Bronchial epithelial cell (primary cell): ENCODE measurements at regions not wholly inside any gene's neighbourhood (a gene's known extent, or its start where the extent isn't known, plus 50 kb on each side); places are given as distances from the start of the nearest gene placed in this dataset.
"Not testable (repeated sequence)": the region's sequence is repeated elsewhere in the genome, so short reads cannot be mapped to it uniquely, and the experiment has no call there.

Experiments used
- DNase-seq: peaks from one replicate; pipeline ENCODE4 v3.0.0-alpha.2; 2010; ENCODE audit warnings: low read depth
- FAIRE-seq: peaks from 2 replicates; lab custom pipeline; 2011; peaks lifted over from hg19 to GRCh38; lab: Jason Lieb, UNC
- H3K27me3 ChIP-seq: 2 replicates; pipeline ENCODE4 v1.5.1; 2011; ENCODE audit warnings: low read length; ENCODE audit not compliant: control insufficient read depth, insufficient read depth
- H3K36me3 ChIP-seq: 2 replicates; pipeline ENCODE4 v1.5.1; 2011; ENCODE audit warnings: low read length; ENCODE audit not compliant: control insufficient read depth, insufficient read depth
- H3K4me3 ChIP-seq: 2 replicates; pipeline ENCODE4 v1.5.1; 2011; ENCODE audit warnings: mild to moderate bottlenecking, low read depth, low read length, control low read depth
- CTCF ChIP-seq: IDR thresholded peaks from 2 replicates; pipeline ENCODE4 v1.5.1; 2011; ENCODE audit warnings: mild to moderate bottlenecking, moderate library complexity, low read length, control low read depth, inconsistent platforms; ENCODE audit not compliant: insufficient read depth, severe bottlenecking

- Histone ChIP-seq H3K36me3 (no peaks in the 10 kb centered on the region), H3K4me3 (no peak overlapping the region), H3K27me3 (no peaks in the 10 kb centered on the region)
- no peak for TF ChIP-seq CTCF
- no peak for FAIRE-seq
- DNase-seq = no peak
Measured at GRCh38 chr3:166864473-166865467, 515.3 kb downstream of the ZBBX start.

GRCh38 chr3:166860217-166860616 lies 519.9 kb downstream of the ZBBX start:
- Histone ChIP-seq H3K4me3 (no peak overlapping the region), H3K27me3 (no peaks in the 10 kb centered on the region), H3K36me3 (no peaks in the 10 kb centered on the region)
- no peak for FAIRE-seq
- TF ChIP-seq CTCF = no peak
- peak; percentile 88 for DNase-seq

GRCh38 chr3:166844329-166844728 lies 535.8 kb downstream of the ZBBX start:
- Histone ChIP-seq H3K4me3 (no peak overlapping the region), H3K27me3 (no peaks in the 10 kb centered on the region), H3K36me3 (no peaks in the 10 kb centered on the region)
- FAIRE-seq = no peak
- DNase-seq = no peak
- TF ChIP-seq CTCF = no peak

GRCh38 chr3:166842784-166843183 lies 537.3 kb downstream of the ZBBX start:
- H3K4me3 ChIP-seq, DNase-seq, H3K27me3 ChIP-seq, H3K36me3 ChIP-seq, FAIRE-seq: not testable (repeated sequence)

DNA sequence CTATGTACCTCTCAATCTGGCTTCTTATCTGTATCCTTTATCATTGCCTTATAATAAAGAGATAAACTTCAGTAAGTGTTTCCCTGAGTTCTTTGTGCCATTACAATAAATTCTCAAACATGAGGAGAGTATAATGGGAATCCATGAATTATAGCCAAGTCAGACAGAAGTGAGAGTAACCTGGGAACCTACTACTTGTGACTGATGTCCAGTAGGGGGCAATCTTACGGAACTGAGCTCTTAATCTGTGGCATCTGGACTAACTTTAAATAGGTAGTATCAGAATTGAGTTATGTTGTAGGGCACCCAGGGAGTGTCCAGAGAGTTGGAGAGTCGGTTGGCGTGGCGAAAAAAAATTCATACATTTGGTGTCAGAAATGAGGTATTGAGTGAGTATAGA lies 542.6 kb downstream of the ZBBX start:
- no peaks in the 10 kb centered on the region for H3K27me3 ChIP-seq
- H3K4me3 ChIP-seq = no peak overlapping the region
- no peak for FAIRE-seq
- peak; percentile 54 for DNase-seq
- H3K36me3 ChIP-seq = no peaks in the 10 kb centered on the region
- peak; percentile 57 for TF ChIP-seq CTCF

DNA sequence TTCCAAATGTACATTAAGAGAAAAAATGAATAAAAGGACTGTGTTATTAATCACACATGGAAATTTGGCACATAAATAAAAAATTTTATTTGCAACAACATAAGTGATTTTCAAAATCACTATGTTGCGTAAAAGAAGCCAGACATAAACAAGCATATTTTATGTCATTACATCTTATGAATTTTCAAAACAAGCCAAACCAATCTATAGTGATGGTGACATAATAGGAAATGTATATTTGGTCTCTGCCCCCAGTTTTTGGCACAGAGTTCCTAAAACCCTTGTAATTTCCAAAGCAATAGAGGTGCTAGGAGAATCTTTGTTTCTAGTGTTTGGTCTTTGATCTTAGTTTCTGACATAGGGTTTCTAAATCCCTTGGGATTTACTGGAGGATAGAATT lies 543.3 kb downstream of the ZBBX start:
- no peak for DNase-seq
- no peak for FAIRE-seq
- no peaks in the 10 kb centered on the region for H3K36me3 ChIP-seq
- no peaks in the 10 kb centered on the region for H3K27me3 ChIP-seq
- no peak overlapping the region for H3K4me3 ChIP-seq
- no peak for TF ChIP-seq CTCF
